ENCODE measurements at regions not wholly inside any gene's neighbourhood (a gene's known extent, or its start where the extent isn't known, plus 50 kb on each side); places are given as distances from the start of the nearest gene placed in this dataset.

GRCh38 chr10:3551761-3552160, 233.2 kb downstream of the KLF6 start:
- Mint-ChIP-seq H3K36me3 (ENCODE audit: unreplicated experiment) (peaks cover 2% of the 10 kb centered on the region), H3K27me3 (ENCODE audit: unreplicated experiment) (no peaks in the 10 kb centered on the region), H3K4me1 (ENCODE audit: unreplicated experiment) (peaks cover 28% of the 10 kb centered on the region), H3K4me3 (ENCODE audit: unreplicated experiment) (no peak overlapping the region), H3K27ac (ENCODE audit: unreplicated experiment) (no peak overlapping the region), H3K9me3 (ENCODE audit: unreplicated experiment) (no peaks in the 10 kb centered on the region)
- TF ChIP-seq CTCF (IDR thresholded peaks at IDR 0.05): no peak
- no peak for DNase-seq (ENCODE audit: extremely low spot score, unreplicated experiment)

GRCh38 chr10:3549118-3549517, 235.9 kb downstream of the KLF6 start:
- Mint-ChIP-seq H3K4me1 (ENCODE audit: unreplicated experiment) (peaks cover 28% of the 10 kb centered on the region), H3K27ac (ENCODE audit: unreplicated experiment) (peak overlapping the region; percentile 23), H3K4me3 (ENCODE audit: unreplicated experiment) (no peak overlapping the region), H3K9me3 (ENCODE audit: unreplicated experiment) (no peaks in the 10 kb centered on the region), H3K36me3 (ENCODE audit: unreplicated experiment) (peaks cover 2% of the 10 kb centered on the region), H3K27me3 (ENCODE audit: unreplicated experiment) (no peaks in the 10 kb centered on the region)
- DNase-seq (ENCODE audit: extremely low spot score, unreplicated experiment): no peak
- TF ChIP-seq CTCF (IDR thresholded peaks at IDR 0.05): no peak

- no peak for TF ChIP-seq CTCF (IDR thresholded peaks at IDR 0.05)
- peaks cover 28% of the 10 kb centered on the region for H3K4me1 Mint-ChIP-seq (ENCODE audit: unreplicated experiment)
- H3K4me3 Mint-ChIP-seq (ENCODE audit: unreplicated experiment): no peak overlapping the region
- DNase-seq (ENCODE audit: extremely low spot score, unreplicated experiment): no peak
- peaks cover 2% of the 10 kb centered on the region for H3K36me3 Mint-ChIP-seq (ENCODE audit: unreplicated experiment)
- H3K27me3 Mint-ChIP-seq (ENCODE audit: unreplicated experiment): no peaks in the 10 kb centered on the region
- no peaks in the 10 kb centered on the region for H3K9me3 Mint-ChIP-seq (ENCODE audit: unreplicated experiment)
- H3K27ac Mint-ChIP-seq (ENCODE audit: unreplicated experiment): peak overlapping the region; percentile 90
These were observed 236.3 kb downstream of the KLF6 start for GRCh38 chr10:3548702-3549101.

- Mint-ChIP-seq H3K4me1 (ENCODE audit: unreplicated experiment) (peaks cover 28% of the 10 kb centered on the region), H3K4me3 (ENCODE audit: unreplicated experiment) (no peak overlapping the region), H3K27me3 (ENCODE audit: unreplicated experiment) (no peaks in the 10 kb centered on the region), H3K9me3 (ENCODE audit: unreplicated experiment) (no peaks in the 10 kb centered on the region), H3K36me3 (ENCODE audit: unreplicated experiment) (peaks cover 2% of the 10 kb centered on the region), H3K27ac (ENCODE audit: unreplicated experiment) (peak overlapping the region; percentile 90)
- TF ChIP-seq CTCF (IDR thresholded peaks at IDR 0.05): no peak
- no peak for DNase-seq (ENCODE audit: extremely low spot score, unreplicated experiment)
These were observed 236.9 kb downstream of the KLF6 start for GRCh38 chr10:3548076-3548475.

- Mint-ChIP-seq H3K27ac (ENCODE audit: unreplicated experiment) (no peak overlapping the region), H3K36me3 (ENCODE audit: unreplicated experiment) (peaks cover 2% of the 10 kb centered on the region), H3K4me1 (ENCODE audit: unreplicated experiment) (peaks cover 34% of the 10 kb centered on the region), H3K9me3 (ENCODE audit: unreplicated experiment) (no peaks in the 10 kb centered on the region), H3K4me3 (ENCODE audit: unreplicated experiment) (no peak overlapping the region), H3K27me3 (ENCODE audit: unreplicated experiment) (no peaks in the 10 kb centered on the region)
- no peak for TF ChIP-seq CTCF (IDR thresholded peaks at IDR 0.05)
- no peak for DNase-seq (ENCODE audit: extremely low spot score, unreplicated experiment)
These were observed 240.4 kb downstream of the KLF6 start for GRCh38 chr10:3544561-3544960.

Measured in osteocyte (in vitro differentiated cells).